SK-N-SH treated with all-trans-retinoic acid at 6 μM for 48 hours (cell line): ENCODE measurements at regions not wholly inside any gene's neighbourhood (a gene's known extent, or its start where the extent isn't known, plus 50 kb on each side); places are given as distances from the start of the nearest gene placed in this dataset.

Experiments
- ATAC-seq: fragments of 200-7000 bp; cut with Tn5 transposase; 3 replicates; pipeline ENCODE4 v1.9.1; 2020; ENCODE audit warnings: mild to moderate bottlenecking, moderate library complexity
- ARNTL ChIP-seq: fragments of 450-650 bp; formaldehyde crosslinking; IDR thresholded peaks from 2 replicates; pipeline ENCODE4 v1.5.0; 2020; ENCODE audit warnings: low read depth, mild to moderate bottlenecking, moderate library complexity, borderline replicate concordance
- BACH2 ChIP-seq: fragments of 250-450 bp; sonication (Bioruptor Pico); IDR thresholded peaks from 2 replicates; pipeline ENCODE4 v1.9.0; 2021; ENCODE audit warnings: mild to moderate bottlenecking, borderline replicate concordance
- CREB5 ChIP-seq: fragments of 250-450 bp; sonication (Bioruptor Pico); IDR thresholded peaks from 2 replicates; pipeline ENCODE4 v1.5.1; 2020; ENCODE audit warnings: low read depth, mild to moderate bottlenecking, moderate library complexity
- CSRNP3 ChIP-seq: fragments of 250-450 bp; sonication (Bioruptor Pico); IDR thresholded peaks from 2 replicates; pipeline ENCODE4 v1.5.1; 2021; ENCODE audit warnings: mild to moderate bottlenecking, moderate library complexity
- ESRRG ChIP-seq: fragments of 250-450 bp; sonication (Bioruptor Pico); IDR thresholded peaks from 2 replicates; pipeline ENCODE4 v1.6.1; 2021; ENCODE audit warnings: mild to moderate bottlenecking
- PATZ1 ChIP-seq: fragments of 250-450 bp; sonication (Bioruptor Pico); IDR thresholded peaks from 2 replicates; pipeline ENCODE4 v1.8.0; 2020; ENCODE audit warnings: mild to moderate bottlenecking, moderate library complexity, borderline replicate concordance
- POU6F1 ChIP-seq: fragments of 250-450 bp; sonication (Bioruptor Pico); IDR thresholded peaks from 2 replicates; pipeline ENCODE4 v1.8.0; 2021; ENCODE audit warnings: low read depth, mild to moderate bottlenecking, moderate library complexity, borderline replicate concordance
- RARB ChIP-seq: fragments of 250-450 bp; sonication (Bioruptor Pico); IDR thresholded peaks from 2 replicates; pipeline ENCODE4 v1.8.0; 2021; ENCODE audit warnings: mild to moderate bottlenecking, moderate library complexity
- SNAI2 ChIP-seq: fragments of 250-450 bp; sonication (Bioruptor Pico); IDR thresholded peaks from 2 replicates; pipeline ENCODE4 v1.5.0; 2020; ENCODE audit warnings: mild to moderate bottlenecking, moderate library complexity
- TCF4 ChIP-seq: fragments of 250-450 bp; sonication (Bioruptor Pico); IDR thresholded peaks from 2 replicates; pipeline ENCODE4 v1.8.0; 2021; ENCODE audit warnings: mild to moderate bottlenecking, moderate library complexity, borderline replicate concordance
- TSHZ2 ChIP-seq: fragments of 250-450 bp; sonication (Bioruptor Pico); IDR thresholded peaks from 2 replicates; pipeline ENCODE4 v1.5.0; 2020; ENCODE audit warnings: mild to moderate bottlenecking, moderate library complexity
- ZC3H10 ChIP-seq: fragments of 250-450 bp; sonication (Bioruptor Pico); IDR thresholded peaks from 2 replicates; pipeline ENCODE4 v1.5.1; 2021; ENCODE audit warnings: mild to moderate bottlenecking, moderate library complexity
- ZNF565 ChIP-seq: fragments of 450-650 bp; formaldehyde crosslinking; conservative IDR thresholded peaks from 2 replicates; pipeline ENCODE4 v1.5.0; 2020; ENCODE audit warnings: low read depth, mild to moderate bottlenecking, moderate library complexity
- ZNF70 ChIP-seq: fragments of 450-650 bp; formaldehyde crosslinking; IDR thresholded peaks from 2 replicates; pipeline ENCODE4 v1.5.0; 2020; ENCODE audit warnings: mild to moderate bottlenecking, moderate library complexity
- ZNF8 ChIP-seq: fragments of 450-650 bp; formaldehyde crosslinking; IDR thresholded peaks from 2 replicates; pipeline ENCODE4 v1.5.0; 2020; ENCODE audit warnings: mild to moderate bottlenecking, moderate library complexity

- TF ChIP-seq ZNF70 (CRISPR knock-in tag) (no peak), ZNF565 (CRISPR knock-in tag) (no peak), POU6F1 (CRISPR knock-in tag) (no peak), ESRRG (CRISPR knock-in tag) (no peak), TSHZ2 (CRISPR knock-in tag) (no peak), TCF4 (CRISPR knock-in tag) (no peak), PATZ1 (CRISPR knock-in tag) (no peak)
- ATAC-seq: no peak
Observed at GRCh38 chr13:80115616-80116015, 225.3 kb downstream of the SPRY2 start.

- ATAC-seq: no peak
- TF ChIP-seq PATZ1 (CRISPR knock-in tag) (no peak), TCF4 (CRISPR knock-in tag) (no peak), CSRNP3 (CRISPR knock-in tag) (no peak)
Observed at GRCh38 chr13:80113714-80114454, 227.0 kb downstream of the SPRY2 start.

GRCh38 chr13:80109303-80109702, 231.6 kb downstream of the SPRY2 start:
- TF ChIP-seq ZC3H10 (CRISPR knock-in tag) (no peak), RARB (CRISPR knock-in tag) (no peak), PATZ1 (CRISPR knock-in tag) (no peak), ZNF8 (CRISPR knock-in tag) (no peak), BACH2 (CRISPR knock-in tag) (no peak), TCF4 (CRISPR knock-in tag) (no peak), CREB5 (no peak), TSHZ2 (CRISPR knock-in tag) (no peak), ZNF565 (CRISPR knock-in tag) (no peak), SNAI2 (CRISPR knock-in tag) (no peak), ARNTL (CRISPR knock-in tag) (no peak)
- ATAC-seq: no peak
